ENCODE measurements at regions not wholly inside any gene's neighbourhood (a gene's known extent, or its start where the extent isn't known, plus 50 kb on each side); places are given as distances from the start of the nearest gene placed in this dataset.

DNA sequence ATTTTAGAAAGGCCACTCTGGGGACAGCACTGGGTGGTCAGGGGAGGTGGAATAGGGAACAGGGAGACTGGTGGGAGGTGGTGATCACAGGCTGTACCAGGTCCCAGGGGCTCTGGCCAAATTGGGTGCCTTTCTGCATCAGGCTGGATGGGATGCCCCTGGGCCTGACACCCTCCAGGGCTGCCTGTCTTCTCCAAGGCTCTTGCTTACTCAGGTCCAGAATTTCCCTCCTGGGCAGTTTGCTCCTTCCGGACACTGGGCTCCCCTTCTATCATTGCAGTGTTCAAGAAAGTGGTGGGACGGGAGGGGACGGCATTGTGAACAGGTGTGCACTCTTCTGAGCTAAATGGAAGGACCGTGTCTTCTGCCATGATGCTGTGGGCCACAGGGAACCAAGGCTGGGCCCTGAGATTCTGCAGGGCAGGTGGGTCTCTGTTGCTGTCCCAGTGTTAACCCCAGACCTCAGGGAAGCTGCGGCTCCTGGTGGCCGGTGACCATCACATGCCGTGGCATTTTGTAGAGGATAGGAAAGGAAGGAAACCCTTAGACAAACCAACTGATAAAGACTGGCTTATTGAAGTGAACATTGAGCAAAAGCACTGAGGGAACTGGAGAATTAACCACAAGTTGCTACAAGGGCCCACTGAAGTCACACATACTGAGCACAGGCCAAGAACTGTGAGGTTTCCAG is 93.7 kb upstream of the HS6ST1 start:
- Histone ChIP-seq H3K27ac (ENCODE audit: poor library complexity, severe bottlenecking) (no peak overlapping the region), H3K4me1 (ENCODE audit: insufficient read depth, poor library complexity, severe bottlenecking) (peaks cover 11% of the 10 kb centered on the region), H3K4me3 (ENCODE audit: severe bottlenecking) (no peak overlapping the region), H3K9me3 (ENCODE audit: severe bottlenecking) (no peaks in the 10 kb centered on the region), H3K27me3 (ENCODE audit: insufficient read depth, poor library complexity, severe bottlenecking) (no peaks in the 10 kb centered on the region), H3K36me3 (ENCODE audit: low read depth) (no peaks in the 10 kb centered on the region)
- TF ChIP-seq, protein P1, sequence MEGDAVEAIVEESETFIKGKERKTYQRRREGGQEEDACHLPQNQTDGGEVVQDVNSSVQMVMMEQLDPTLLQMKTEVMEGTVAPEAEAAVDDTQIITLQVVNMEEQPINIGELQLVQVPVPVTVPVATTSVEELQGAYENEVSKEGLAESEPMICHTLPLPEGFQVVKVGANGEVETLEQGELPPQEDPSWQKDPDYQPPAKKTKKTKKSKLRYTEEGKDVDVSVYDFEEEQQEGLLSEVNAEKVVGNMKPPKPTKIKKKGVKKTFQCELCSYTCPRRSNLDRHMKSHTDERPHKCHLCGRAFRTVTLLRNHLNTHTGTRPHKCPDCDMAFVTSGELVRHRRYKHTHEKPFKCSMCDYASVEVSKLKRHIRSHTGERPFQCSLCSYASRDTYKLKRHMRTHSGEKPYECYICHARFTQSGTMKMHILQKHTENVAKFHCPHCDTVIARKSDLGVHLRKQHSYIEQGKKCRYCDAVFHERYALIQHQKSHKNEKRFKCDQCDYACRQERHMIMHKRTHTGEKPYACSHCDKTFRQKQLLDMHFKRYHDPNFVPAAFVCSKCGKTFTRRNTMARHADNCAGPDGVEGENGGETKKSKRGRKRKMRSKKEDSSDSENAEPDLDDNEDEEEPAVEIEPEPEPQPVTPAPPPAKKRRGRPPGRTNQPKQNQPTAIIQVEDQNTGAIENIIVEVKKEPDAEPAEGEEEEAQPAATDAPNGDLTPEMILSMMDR (IDR thresholded peaks at IDR 0.05; ENCODE audit: poor library complexity, severe bottlenecking), result no peak
- ATAC-seq (ENCODE audit: low read depth) (no peak), DNase-seq (ENCODE audit: low spot score) (no peak)

GRCh38 chr2:128413014-128413717 is 94.5 kb upstream of the HS6ST1 start:
- H3K27ac ChIP-seq (ENCODE audit: poor library complexity, severe bottlenecking), result no peak overlapping the region
- ATAC-seq (ENCODE audit: low read depth) (no peak), DNase-seq (ENCODE audit: low spot score) (no peak)
- H3K9me3 ChIP-seq (ENCODE audit: severe bottlenecking), result no peaks in the 10 kb centered on the region
- no peaks in the 10 kb centered on the region for H3K27me3 ChIP-seq (ENCODE audit: insufficient read depth, poor library complexity, severe bottlenecking)
- no peaks in the 10 kb centered on the region for H3K36me3 ChIP-seq (ENCODE audit: low read depth)
- peaks cover 8% of the 10 kb centered on the region for H3K4me1 ChIP-seq (ENCODE audit: insufficient read depth, poor library complexity, severe bottlenecking)
- TF ChIP-seq, protein P1 (IDR thresholded peaks at IDR 0.05; ENCODE audit: poor library complexity, severe bottlenecking), result no peak
- H3K4me3 ChIP-seq (ENCODE audit: severe bottlenecking), result no peak overlapping the region

DNA sequence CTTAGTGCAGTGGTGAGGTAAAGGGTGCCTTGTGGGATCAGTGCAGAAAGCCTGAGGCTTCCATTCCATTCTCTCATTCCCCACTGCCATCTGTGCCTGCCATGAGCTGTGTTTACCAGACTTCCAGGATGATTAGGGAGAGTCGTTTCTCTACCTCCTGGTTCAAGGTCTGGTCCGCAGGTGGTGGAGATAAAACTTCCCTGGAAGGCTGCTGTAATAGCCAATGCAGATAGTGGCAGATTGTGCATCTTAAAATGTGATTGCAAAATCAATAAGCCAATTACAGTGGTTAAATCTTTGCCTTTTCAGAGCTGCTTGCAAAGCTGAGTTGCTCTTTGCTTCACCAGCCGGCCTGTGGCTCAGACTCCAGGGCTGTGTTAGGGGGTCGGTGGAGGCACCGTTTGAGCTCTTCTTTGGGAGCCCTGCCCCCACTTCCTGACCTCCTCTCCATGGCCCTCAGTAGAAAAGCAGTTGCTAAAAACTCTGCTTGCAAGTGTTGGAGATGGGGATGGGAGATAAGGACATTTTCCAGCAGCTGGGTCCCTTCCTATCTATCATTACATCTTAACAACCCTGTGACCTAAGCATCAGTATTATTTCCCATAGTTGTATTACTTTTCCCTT is 95.2 kb upstream of the HS6ST1 start:
- Histone ChIP-seq H3K36me3 (ENCODE audit: low read depth) (no peaks in the 10 kb centered on the region), H3K9me3 (ENCODE audit: severe bottlenecking) (no peaks in the 10 kb centered on the region), H3K4me3 (ENCODE audit: severe bottlenecking) (no peak overlapping the region), H3K27me3 (ENCODE audit: insufficient read depth, poor library complexity, severe bottlenecking) (no peaks in the 10 kb centered on the region), H3K4me1 (ENCODE audit: insufficient read depth, poor library complexity, severe bottlenecking) (peaks cover 2% of the 10 kb centered on the region), H3K27ac (ENCODE audit: poor library complexity, severe bottlenecking) (no peak overlapping the region)
- DNase-seq (ENCODE audit: low spot score), result no peak
- TF ChIP-seq, protein P1 (IDR thresholded peaks at IDR 0.05; ENCODE audit: poor library complexity, severe bottlenecking), result no peak
- ATAC-seq (ENCODE audit: low read depth), result no peak

GRCh38 chr2:128414351-128414750 is 95.7 kb upstream of the HS6ST1 start:
- Histone ChIP-seq H3K4me1 (ENCODE audit: insufficient read depth, poor library complexity, severe bottlenecking) (no peaks in the 10 kb centered on the region), H3K36me3 (ENCODE audit: low read depth) (no peaks in the 10 kb centered on the region), H3K4me3 (ENCODE audit: severe bottlenecking) (no peak overlapping the region), H3K9me3 (ENCODE audit: severe bottlenecking) (no peaks in the 10 kb centered on the region), H3K27me3 (ENCODE audit: insufficient read depth, poor library complexity, severe bottlenecking) (no peaks in the 10 kb centered on the region), H3K27ac (ENCODE audit: poor library complexity, severe bottlenecking) (no peak overlapping the region)
- DNase-seq (ENCODE audit: low spot score) (no peak), ATAC-seq (ENCODE audit: low read depth) (no peak)
- TF ChIP-seq, protein P1 (IDR thresholded peaks at IDR 0.05; ENCODE audit: poor library complexity, severe bottlenecking), result no peak
